Hepatocyte (in vitro differentiated cells): ENCODE measurements at regions not wholly inside any gene's neighbourhood (a gene's known extent, or its start where the extent isn't known, plus 50 kb on each side); places are given as distances from the start of the nearest gene placed in this dataset.

Source experiments
- DNase-seq: peaks from one replicate; pipeline ENCODE4 v3.0.0-alpha.2; 2016; ENCODE audit warnings: low spot score
- H2AFZ ChIP-seq: fragments of 200-600 bp; sonication (generic); 2 replicates; pipeline ENCODE4 v1.6.0; 2016; ENCODE audit warnings: antibody characterized with exemption, mild to moderate bottlenecking
- H3K27ac ChIP-seq: fragments of 200-600 bp; sonication (generic); 2 replicates; pipeline ENCODE4 v1.5.1; 2016; ENCODE audit warnings: mild to moderate bottlenecking
- H3K27me3 ChIP-seq: fragments of 200-600 bp; sonication (generic); 2 replicates; pipeline ENCODE4 v1.6.1; 2016
- H3K36me3 ChIP-seq: fragments of 200-600 bp; sonication (generic); replicated peaks from 2 replicates; pipeline ENCODE4 v1.5.1; 2016; ENCODE audit warnings: low read depth; ENCODE audit not compliant: insufficient read depth
- H3K4me1 ChIP-seq: fragments of 200-600 bp; sonication (generic); 2 replicates; pipeline ENCODE4 v1.5.1; 2016; ENCODE audit warnings: mild to moderate bottlenecking, moderate library complexity; ENCODE audit not compliant: insufficient read depth
- H3K4me2 ChIP-seq: fragments of 200-600 bp; sonication (generic); 2 replicates; pipeline ENCODE4 v1.6.0; 2016
- H3K4me3 ChIP-seq: fragments of 200-600 bp; sonication (generic); 2 replicates; pipeline ENCODE4 v1.5.1; 2016; ENCODE audit warnings: mild to moderate bottlenecking
- H3K79me2 ChIP-seq: fragments of 200-600 bp; sonication (generic); 2 replicates; pipeline ENCODE4 v1.6.0; 2017; ENCODE audit warnings: mild to moderate bottlenecking
- H3K9me2 ChIP-seq: fragments of 200-600 bp; sonication (generic); replicated peaks from 2 replicates; pipeline ENCODE4 v1.6.0; 2017; ENCODE audit warnings: mild to moderate bottlenecking; ENCODE audit not compliant: insufficient read depth
- H3K9me3 ChIP-seq: fragments of 200-600 bp; sonication (generic); 2 replicates; pipeline ENCODE4 v1.5.1; 2016; ENCODE audit warnings: low read depth, mild to moderate bottlenecking
- H4K20me1 ChIP-seq: fragments of 200-600 bp; sonication (generic); 2 replicates; pipeline ENCODE4 v1.6.0; 2016; ENCODE audit warnings: mild to moderate bottlenecking; ENCODE audit not compliant: insufficient read depth, poor library complexity, severe bottlenecking
- EZH2 ChIP-seq: fragments of 200-600 bp; sonication (generic); IDR thresholded peaks from 2 replicates; pipeline ENCODE4 v1.6.1; 2016; ENCODE audit warnings: antibody characterized with exemption, mild to moderate bottlenecking, borderline replicate concordance
- EZH2phosphoT487 ChIP-seq: fragments of 200-600 bp; sonication (generic); IDR thresholded peaks from one replicate; pipeline ENCODE4 v1.6.1; 2018; ENCODE audit warnings: antibody characterized with exemption, mild to moderate bottlenecking, low read depth, moderate library complexity; ENCODE audit not compliant: unreplicated experiment, severe bottlenecking
- WGBS: methylation state at CpG from one replicate; pipeline ENCODE4 v1.1.6; 2016; ENCODE audit warnings: low lambda C conversion rate; ENCODE audit errors: missing lambda C conversion rate; 5-methylcytosine and 5-hydroxymethylcytosine counted together
- TF ChIP-seq, protein P1 (sequence below): fragments of 200-600 bp; sonication (generic); IDR thresholded peaks from 2 replicates; pipeline ENCODE4 v1.5.1; 2016; ENCODE audit warnings: antibody characterized with exemption, mild to moderate bottlenecking; ENCODE audit not compliant: poor library complexity

DNA sequence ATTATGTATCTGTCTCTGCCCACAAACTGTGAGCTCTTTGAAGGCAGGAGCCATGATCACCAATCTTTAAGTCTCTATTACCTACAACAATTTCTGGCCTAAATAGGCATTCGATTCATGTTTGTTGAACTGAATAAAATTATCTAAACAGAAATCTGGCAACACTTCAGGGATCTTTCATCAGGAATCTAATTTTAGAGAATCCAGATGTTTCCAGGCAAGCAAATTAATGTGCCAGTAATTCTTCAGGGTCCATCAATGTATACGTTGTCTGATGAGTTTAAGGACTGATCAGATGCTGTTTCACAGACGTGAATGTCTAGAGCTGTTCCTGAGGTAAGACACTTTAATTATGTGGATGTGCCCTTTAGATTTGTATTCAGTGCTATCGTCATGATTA, 524.4 kb downstream of the PTPRC start:
- no peaks in the 10 kb centered on the region for H3K9me3 ChIP-seq
- no peaks in the 10 kb centered on the region for H3K4me1 ChIP-seq
- no peak overlapping the region for H3K4me2 ChIP-seq
- H4K20me1 ChIP-seq: no peaks in the 10 kb centered on the region
- DNase-seq: no peak
- H3K79me2 ChIP-seq: no peaks in the 10 kb centered on the region
- no peaks in the 10 kb centered on the region for H3K27me3 ChIP-seq
- H2AFZ ChIP-seq: no peak overlapping the region
- no peak overlapping the region for H3K27ac ChIP-seq
- no peaks in the 10 kb centered on the region for H3K9me2 ChIP-seq
- TF ChIP-seq EZH2phosphoT487 (no peak), EZH2 (no peak)
- TF ChIP-seq, protein P1, sequence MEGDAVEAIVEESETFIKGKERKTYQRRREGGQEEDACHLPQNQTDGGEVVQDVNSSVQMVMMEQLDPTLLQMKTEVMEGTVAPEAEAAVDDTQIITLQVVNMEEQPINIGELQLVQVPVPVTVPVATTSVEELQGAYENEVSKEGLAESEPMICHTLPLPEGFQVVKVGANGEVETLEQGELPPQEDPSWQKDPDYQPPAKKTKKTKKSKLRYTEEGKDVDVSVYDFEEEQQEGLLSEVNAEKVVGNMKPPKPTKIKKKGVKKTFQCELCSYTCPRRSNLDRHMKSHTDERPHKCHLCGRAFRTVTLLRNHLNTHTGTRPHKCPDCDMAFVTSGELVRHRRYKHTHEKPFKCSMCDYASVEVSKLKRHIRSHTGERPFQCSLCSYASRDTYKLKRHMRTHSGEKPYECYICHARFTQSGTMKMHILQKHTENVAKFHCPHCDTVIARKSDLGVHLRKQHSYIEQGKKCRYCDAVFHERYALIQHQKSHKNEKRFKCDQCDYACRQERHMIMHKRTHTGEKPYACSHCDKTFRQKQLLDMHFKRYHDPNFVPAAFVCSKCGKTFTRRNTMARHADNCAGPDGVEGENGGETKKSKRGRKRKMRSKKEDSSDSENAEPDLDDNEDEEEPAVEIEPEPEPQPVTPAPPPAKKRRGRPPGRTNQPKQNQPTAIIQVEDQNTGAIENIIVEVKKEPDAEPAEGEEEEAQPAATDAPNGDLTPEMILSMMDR: no peak
- no peak overlapping the region for H3K4me3 ChIP-seq
- H3K36me3 ChIP-seq: no peaks in the 10 kb centered on the region
- WGBS: 53% methylated on average over 4 of the region's 4 CpGs

DNA sequence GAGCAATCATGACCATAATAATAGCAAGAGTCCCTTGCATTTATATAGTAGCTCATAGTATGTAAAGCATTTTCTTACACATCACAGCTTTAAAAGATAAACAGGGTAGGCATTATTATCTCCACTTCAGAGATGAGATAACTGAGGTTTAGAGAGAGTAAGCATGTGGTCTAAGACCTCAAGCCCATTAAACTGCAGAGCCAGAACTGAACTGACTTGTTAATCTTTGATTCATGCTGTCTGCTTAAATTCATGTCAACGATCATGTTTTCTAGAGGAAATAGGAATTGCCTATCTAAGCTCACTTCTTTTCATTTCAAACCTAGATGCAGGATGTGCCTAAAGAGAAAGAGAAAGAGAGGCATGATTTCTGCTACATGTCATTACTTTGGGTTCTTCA, 524.8 kb downstream of the PTPRC start:
- no peak overlapping the region for H3K4me2 ChIP-seq
- TF ChIP-seq EZH2 (no peak), EZH2phosphoT487 (no peak)
- TF ChIP-seq, protein P1: no peak
- 45% methylated on average over 1 of the region's 1 CpG for WGBS

DNA sequence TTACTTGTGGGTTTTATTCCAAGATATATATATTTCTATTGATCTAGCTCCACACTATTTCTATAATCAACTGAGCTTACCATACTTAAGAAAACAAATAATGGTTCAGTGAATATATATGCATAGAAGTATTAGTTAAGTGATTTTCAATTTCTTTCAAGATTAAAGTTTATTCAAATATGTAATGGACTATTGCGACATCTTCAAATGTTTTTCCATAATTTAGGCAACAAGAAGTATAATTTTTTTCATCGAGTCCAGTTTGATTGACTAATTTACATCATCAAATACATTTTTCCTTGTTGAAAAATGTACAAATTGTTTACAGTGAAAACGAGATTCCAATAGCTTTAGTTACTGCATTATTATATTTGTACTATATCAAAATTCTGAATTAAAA, 528.6 kb downstream of the PTPRC start:
- no peak overlapping the region for H2AFZ ChIP-seq
- 93% methylated on average over 3 of the region's 3 CpGs for WGBS
- H3K4me1 ChIP-seq: no peaks in the 10 kb centered on the region
- H4K20me1 ChIP-seq: no peaks in the 10 kb centered on the region
- no peaks in the 10 kb centered on the region for H3K36me3 ChIP-seq
- DNase-seq: no peak
- H3K9me2 ChIP-seq: no peaks in the 10 kb centered on the region
- no peak for TF ChIP-seq EZH2phosphoT487
- TF ChIP-seq EZH2: no peak
- TF ChIP-seq, protein P1: no peak
- no peaks in the 10 kb centered on the region for H3K79me2 ChIP-seq
- no peak overlapping the region for H3K4me2 ChIP-seq
- no peak overlapping the region for H3K4me3 ChIP-seq
- H3K27me3 ChIP-seq: no peaks in the 10 kb centered on the region
- H3K27ac ChIP-seq: no peak overlapping the region
- H3K9me3 ChIP-seq: no peaks in the 10 kb centered on the region

More for the DNA sequence above, 524.8 kb downstream of the PTPRC start:
- no peaks in the 10 kb centered on the region for H3K79me2 ChIP-seq
- H3K36me3 ChIP-seq: no peaks in the 10 kb centered on the region
- no peak for DNase-seq
- H3K4me3 ChIP-seq: no peak overlapping the region
- H2AFZ ChIP-seq: no peak overlapping the region
- no peaks in the 10 kb centered on the region for H4K20me1 ChIP-seq
- H3K9me3 ChIP-seq: no peaks in the 10 kb centered on the region
- H3K9me2 ChIP-seq: no peaks in the 10 kb centered on the region
- H3K4me1 ChIP-seq: no peaks in the 10 kb centered on the region
- no peaks in the 10 kb centered on the region for H3K27me3 ChIP-seq
- H3K27ac ChIP-seq: no peak overlapping the region
